LNCAP (cell line): ENCODE measurements at regions not wholly inside any gene's neighbourhood (a gene's known extent, or its start where the extent isn't known, plus 50 kb on each side); places are given as distances from the start of the nearest gene placed in this dataset.

Experiments used
- TF ChIP-seq, protein P1 (sequence below): fragments of 450-650 bp; IDR thresholded peaks from 2 replicates; pipeline ENCODE4 v1.5.1; 2017; ENCODE audit warnings: mild to moderate bottlenecking

DNA sequence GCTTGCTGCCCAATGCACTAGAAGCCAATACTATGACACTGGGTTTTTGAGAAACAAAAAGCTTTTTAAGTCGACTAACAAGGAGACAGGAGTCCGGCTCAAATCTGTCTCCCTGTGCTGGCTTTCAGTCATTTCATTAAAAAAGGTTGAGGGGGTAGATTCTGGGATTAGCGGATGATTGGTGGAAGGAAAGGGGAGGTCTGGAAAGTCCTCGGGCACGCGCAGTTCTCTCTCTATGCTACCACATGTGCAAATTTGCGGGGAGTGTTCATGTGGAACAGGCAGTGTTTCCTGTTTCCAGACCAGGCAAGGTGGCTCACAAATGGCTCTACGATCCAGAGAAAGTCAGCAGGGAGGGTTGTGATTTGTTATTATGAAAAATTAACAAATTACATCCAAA, 89.1 kb upstream of the TOX2 start:
- TF ChIP-seq, protein P1, sequence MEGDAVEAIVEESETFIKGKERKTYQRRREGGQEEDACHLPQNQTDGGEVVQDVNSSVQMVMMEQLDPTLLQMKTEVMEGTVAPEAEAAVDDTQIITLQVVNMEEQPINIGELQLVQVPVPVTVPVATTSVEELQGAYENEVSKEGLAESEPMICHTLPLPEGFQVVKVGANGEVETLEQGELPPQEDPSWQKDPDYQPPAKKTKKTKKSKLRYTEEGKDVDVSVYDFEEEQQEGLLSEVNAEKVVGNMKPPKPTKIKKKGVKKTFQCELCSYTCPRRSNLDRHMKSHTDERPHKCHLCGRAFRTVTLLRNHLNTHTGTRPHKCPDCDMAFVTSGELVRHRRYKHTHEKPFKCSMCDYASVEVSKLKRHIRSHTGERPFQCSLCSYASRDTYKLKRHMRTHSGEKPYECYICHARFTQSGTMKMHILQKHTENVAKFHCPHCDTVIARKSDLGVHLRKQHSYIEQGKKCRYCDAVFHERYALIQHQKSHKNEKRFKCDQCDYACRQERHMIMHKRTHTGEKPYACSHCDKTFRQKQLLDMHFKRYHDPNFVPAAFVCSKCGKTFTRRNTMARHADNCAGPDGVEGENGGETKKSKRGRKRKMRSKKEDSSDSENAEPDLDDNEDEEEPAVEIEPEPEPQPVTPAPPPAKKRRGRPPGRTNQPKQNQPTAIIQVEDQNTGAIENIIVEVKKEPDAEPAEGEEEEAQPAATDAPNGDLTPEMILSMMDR = no peak

GRCh38 chr20:43825051-43825402, 89.6 kb upstream of the TOX2 start:
- TF ChIP-seq, protein P1 = no peak

- TF ChIP-seq, protein P1 = no peak
These were observed 90.2 kb upstream of the TOX2 start for GRCh38 chr20:43824309-43825050.

GRCh38 chr20:43821795-43822194, 92.9 kb upstream of the TOX2 start:
- TF ChIP-seq, protein P1 = no peak

DNA sequence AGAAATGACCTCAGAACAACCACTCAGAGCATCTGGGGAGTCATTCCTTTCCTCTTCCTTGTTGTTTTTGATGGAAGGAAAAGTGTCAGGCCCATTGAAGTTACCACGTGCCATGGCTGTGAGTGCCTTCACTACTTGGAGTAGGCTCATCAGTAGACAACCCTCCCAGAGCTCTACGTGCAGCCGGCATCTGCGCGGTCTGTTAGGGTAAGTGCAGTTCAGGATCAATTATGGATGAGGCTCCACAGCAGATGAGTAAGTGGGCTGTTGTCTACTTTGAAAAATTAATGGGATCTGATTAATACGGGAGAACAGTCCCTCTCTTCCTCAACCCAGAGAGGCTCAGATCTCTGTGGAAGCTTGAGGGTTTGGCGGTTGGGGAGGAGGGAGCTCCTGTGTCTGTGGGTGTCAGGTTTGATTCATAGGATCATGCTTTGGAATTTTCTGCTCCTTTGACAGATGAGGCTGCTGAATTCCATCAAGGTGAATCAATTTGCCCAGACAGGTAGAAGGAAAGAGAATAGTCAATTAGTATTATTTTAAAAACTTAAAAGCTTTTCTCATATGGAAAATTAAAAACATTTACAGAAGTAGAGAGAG, 93.8 kb upstream of the TOX2 start:
- TF ChIP-seq, protein P1 = no peak

DNA sequence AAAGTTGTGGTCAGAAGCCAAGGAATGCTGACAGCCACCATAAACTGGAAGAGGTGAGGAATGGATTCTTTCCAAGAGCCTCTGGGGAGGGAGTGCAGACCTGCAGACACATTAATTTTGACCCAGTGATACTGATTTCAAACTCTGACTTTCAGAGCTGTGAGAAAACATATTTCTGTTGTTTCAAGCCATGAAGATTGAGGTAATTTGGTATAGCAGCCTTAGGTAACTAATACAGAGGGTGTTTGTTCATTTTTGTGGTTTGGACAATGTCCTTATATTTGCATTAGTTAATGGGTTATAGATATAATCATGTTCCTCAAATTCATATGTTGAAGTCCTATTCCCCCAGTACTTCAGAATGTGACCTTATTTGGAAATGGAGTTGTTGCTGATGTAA, 85.4 kb upstream of the GTSF1L start:
- TF ChIP-seq, protein P1 = no peak

DNA sequence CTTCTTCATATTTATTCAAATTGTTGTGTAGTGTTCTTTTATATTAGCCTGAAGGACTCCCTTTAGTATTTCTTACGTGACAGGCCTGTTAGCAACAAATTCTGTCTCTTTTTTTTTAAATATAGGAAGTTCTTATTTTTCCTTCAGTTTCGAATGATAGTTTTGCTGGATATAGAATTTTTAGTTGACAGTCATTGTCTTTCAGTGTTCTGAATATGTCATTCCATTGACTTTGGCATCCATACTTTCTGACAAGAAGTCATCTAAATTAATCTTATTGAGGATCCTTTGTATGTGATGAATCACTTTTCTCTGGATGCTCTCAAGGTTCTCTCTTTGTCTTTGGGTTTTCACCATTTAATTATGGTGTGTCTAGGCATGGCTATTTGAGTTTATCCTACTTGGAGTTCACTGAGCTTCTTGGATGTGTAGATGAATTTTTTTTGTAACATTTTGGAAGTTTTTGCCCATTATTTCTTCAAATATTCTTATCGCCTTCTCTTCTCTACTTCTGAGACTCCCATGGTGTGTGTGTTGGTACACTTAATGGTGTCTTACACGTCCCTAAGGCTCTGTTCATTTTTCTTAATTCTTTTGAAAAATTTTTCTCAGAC, 82.5 kb upstream of the GTSF1L start:
- TF ChIP-seq, protein P1 = no peak
